ENCODE measurements at regions not wholly inside any gene's neighbourhood (a gene's known extent, or its start where the extent isn't known, plus 50 kb on each side); places are given as distances from the start of the nearest gene placed in this dataset.
A peak's percentile ranks its signal among the peaks of the same experiment; 100 is the strongest.
"Not testable (repeated sequence)": the region's sequence is repeated elsewhere in the genome, so short reads cannot be mapped to it uniquely, and the experiment has no call there.

DNA sequence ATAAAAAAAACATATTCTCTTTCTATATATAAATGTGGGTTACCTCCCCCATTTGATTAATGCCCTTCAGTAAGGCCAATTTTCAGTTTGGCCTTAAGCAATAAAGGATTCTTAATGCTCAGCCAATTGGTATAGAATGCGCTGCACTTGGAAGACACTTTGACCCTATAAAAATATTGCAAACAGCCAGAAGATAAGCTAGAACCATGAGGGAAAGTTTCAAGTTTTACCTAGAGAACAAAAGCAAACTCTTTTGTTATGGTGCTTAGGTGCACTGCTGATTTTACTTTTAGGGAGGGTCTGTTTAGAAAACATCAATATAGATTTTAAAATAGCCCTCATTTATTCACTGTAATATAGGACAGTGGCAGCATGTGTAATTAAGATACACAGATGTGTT lies 251.6 kb upstream of the SLC16A7 start:
- DNase-seq = no peak

DNA sequence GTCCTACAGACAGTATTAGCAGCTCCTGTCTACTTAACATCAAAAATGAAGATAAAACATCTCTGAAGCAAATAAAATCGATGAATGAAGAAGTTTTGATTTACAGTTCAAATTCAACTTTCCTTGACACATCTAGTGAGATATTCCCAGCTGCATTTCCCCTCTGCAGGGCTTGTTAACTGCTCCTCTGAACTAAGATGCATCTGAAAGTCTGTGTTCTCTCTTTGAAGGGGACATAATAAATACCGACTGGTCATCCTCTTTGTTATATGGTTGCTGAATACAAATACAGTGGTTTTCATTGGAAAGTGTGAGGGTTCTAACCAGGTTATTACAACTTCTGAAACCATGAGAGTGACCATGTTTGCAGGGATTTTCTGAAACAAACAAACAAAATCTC lies 266.4 kb upstream of the SLC16A7 start:
- no peak for DNase-seq

DNA sequence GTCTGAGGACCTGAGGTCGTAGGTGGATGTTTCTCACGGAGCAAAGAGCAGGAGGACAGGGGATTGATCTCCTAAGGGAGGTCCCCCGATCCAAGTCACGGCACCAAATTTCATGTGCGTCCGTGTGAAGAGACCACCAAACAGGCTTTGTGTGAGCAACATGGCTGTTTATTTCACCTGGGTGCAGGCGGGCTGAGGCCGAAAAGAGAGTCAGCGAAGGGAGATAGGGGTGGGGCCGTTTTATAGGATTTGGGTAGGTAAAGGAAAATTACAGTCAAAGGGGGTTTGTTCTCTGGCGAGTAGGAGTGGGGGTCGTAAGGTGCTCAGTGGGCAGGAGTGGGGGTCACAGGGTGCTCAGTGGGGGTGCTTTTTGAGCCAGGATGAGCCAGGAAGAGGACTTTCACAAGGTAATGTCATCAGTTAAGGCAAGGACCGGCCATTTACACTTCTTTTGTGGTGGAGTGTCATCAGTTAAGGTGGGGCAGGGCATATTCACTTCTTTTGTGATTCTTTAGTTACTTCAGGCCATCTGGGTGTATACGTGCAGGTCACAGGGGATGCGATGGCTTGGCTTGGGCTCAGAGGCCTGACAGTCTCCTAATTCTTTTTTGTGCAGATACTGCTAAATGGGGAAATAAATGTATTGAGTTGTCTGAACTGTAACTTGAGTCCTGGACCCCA lies 267.3 kb upstream of the SLC16A7 start:
- not testable (repeated sequence) for DNase-seq

DNA sequence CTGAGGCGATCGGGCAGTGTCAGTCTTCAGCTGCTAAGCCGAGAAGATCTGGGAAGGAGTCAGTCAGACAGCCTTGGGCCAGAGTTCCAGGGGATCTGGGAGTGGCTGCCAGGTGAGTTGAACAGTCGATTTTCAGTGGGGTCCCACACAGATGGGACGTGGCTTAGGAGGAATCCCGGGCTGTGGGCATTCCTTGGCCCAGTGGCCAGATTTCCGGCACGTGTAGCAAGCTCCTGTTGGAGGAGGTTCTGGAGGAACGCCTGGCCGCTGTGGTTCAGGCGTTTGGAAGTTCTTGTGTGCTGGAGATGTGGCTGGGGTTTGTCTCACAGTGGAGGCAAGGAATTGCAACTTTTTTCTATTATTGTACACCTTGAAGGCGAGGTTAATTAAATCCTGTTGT lies 269.4 kb upstream of the SLC16A7 start:
- DNase-seq = not testable (repeated sequence)

DNA sequence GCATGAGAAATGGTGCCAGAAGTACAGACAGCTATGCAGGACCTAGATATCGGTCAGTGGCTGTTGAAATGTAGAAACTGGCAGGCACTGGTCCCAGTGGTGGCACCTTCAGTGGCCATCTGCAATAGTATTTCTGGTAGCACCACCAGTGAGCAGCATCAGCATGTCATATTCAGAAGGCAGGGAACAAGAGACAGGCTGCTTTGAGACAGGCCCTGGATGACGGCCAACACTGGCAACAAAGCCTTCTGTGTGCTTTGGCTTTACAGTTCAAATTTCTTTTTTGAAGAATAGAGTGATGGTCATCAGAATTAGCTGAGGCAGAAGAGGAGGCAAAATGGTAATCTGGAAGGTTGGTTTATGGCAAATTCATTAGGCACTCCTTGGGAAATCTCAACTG lies 273.4 kb upstream of the SLC16A7 start:
- DNase-seq = peak in 12 of 14 donors; percentile 4 to 82 (median 69)

DNA sequence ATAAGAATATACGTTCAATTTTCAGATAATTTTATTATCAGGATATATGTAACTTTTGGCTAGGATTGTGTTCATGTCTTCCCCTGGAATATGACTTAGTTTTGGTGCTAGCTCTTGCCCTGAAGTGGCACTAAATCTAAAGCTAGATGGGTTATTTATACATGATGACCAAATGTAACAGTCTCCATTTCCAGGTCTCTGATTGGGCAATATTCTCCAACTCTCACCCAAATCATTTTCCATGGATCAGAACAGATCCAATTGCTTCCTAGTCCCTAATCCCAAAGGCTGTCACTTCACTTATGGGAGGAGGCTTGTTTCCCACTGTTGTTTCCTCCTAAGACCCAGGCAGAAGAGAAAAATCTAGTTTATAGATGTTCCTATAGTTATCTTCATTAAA lies 274.6 kb upstream of the SLC16A7 start:
- no peak for DNase-seq

DNA sequence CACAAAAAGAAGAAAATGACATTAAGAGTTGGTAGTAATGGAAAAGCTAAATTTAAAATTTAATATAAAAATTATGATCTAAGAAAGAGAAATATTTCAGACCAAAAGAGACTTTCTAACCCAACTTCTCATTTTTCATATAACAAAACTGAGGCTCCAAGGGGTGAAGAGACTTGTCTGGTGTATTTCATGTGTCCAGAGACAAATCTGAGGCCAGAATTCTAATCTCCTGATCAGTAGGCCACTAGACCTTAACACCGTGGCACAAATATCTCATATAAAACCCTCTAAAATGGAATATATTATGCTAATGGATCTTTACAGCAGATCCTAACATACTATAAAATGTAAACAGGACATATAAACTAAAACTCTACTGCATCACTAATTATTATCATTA lies 275.7 kb upstream of the SLC16A7 start:
- DNase-seq = no peak

DNA sequence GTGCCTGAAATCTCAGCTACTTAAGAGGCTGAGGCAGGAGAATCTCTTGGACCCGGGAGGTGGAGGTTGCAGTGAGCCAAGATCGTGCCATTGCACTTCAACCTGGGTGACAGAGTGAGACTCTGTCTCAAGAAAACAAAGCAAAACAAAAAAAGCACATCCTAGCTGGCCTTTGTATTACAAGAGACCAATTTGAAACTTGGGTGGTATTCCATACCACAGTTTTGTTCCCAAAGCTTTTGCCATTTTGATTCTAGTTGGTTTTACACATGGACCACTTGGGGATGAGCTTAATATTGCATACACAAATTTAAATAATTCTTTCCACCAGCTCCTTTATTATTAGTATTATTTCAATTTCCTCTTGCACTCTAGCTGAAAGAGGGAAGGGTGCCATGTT lies 276.9 kb upstream of the SLC16A7 start:
- DNase-seq = no peak

DNA sequence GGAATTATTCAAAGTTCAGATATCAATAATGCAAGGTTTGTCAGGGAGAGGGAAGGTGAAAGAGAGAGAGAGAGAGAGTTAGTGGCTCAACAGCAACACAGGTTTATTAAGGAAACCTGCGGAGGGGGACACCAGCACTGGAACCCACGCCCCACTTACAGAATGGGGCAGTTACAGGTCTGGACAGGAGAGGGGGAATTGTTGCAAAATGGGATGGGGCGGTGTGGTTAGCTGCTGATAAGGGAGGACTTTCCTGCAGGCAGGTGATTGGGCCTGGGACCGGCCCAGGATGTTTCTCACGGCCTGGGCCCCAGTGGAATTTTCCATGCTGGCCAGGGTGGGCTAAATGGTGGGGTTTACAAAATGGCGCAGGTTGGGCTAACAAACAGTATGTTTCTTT lies 278.2 kb upstream of the SLC16A7 start:
- DNase-seq = no peak

DNA sequence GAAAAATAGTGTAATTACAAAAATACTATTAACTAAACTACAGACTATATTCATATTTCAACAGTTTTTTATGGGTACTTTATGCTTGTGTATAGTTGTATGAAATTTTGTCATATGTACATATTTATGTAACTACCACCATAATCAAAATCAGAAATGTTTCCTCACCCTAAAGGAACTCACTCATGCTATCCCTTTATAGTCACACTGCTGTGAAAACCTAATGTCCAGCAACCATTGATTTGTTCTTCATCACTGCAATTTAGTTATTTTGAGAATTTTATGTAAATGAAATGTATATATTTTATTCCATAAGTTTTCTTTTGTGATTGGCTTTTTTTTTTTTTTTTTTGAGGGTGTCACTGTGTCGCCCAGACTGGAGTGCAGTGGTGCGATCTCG lies 278.9 kb upstream of the SLC16A7 start:
- DNase-seq = no peak

DNA sequence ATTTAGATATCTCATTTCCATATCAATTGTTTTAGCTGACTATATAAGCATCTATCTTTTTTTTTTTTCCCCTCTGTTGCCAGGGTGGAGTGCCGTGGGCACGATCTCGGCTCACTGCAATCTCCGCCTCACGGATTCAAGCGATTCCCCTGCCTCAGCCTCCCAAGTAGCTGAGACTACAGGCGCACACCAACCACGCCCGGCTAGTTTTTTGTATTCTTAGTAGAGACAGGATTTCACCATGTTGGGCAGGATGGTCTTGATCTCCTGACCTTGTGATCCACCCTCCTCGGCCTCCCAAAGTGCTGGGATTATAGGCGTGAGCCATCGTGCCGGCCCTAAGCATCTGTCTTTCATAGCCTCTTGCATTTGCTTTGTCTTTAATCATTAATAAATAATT lies 279.5 kb upstream of the SLC16A7 start:
- not testable (repeated sequence) for DNase-seq

DNA sequence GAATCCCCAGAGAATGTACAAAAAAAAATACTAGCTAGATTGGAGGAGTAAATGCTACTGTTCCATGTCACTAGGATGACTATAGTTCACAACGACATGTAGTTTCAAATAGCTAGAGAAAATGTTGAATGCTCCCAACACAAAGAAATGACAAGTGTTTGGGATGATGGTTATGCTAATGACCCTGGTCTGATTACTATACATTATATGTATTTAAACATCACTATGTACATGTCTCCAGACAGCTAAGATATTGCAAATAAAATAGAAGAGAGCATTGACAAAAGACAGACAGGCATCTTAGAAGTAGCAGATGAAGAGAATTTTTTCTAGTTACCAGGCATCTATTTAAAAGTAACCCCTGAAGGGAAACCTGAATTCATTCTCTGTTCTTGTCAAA lies 281.6 kb upstream of the SLC16A7 start:
- DNase-seq = no peak

DNA sequence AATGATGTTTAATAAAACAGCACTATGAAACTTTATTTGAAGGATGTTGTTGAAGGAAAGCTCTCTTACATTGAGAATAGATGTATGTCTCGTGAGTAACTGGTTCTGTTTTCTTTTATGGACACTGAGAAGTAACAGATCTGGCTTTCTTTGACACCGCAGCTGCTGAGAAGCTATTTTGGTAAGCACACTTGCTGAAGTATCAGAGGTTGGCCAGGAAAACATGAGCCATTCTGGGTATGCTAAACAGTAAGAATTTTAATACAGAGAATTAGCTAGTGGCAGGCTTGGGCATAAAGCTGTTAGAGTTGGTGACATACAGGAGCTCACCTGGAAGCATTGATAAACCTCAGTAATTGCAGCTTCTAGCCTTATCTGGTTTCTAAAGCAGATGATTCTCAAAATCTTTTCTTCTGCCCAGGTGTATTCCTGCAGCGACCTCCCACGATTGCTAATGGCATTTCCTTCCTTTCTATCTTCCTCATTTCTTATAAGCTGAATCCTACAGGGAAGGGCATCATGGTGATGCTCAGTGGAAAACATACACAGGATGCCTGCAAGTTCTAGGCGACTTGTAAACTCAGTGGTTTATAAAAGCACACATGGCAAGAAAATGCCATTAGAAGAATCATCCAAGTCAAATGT lies 291.6 kb upstream of the SLC16A7 start:
- DNase-seq = no peak

DNA sequence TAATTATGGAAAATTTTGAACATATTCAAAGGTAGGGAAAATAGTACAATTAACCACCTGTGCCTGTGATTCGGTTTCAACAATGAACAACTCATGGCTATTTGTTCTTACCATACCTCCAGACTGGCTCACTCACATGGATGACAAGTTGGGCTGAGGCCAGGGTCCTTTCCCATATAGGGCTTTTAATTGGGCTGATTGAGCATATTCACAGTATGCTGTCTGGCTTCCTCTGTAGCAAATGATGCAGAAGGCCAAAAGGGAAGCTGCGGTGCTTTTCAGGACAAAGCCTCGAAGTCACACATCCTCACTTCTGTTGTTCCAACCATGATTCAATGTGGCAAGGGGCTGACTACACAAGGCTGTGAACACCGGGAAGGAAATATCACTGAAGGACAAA lies 297.5 kb upstream of the SLC16A7 start:
- DNase-seq = no peak

DNA sequence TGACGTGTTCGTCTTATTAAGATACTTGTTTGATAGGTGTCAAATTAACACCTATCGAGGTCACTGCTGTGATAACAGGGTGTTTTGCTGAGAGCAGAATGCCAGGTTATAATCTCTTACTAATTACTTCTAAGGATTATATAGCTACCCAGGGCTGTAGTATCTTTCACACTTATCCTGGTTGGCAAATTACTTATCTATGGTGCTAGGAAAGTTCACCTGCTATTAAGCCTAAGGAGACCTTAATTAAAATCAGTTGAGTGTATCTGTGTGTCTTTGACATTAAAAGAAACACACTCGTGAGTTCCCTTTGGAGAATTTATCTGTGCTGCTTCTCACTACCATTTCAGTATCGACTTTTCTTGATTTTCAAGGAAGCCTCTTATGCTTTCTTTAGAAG lies 301.6 kb upstream of the SLC16A7 start:
- no peak for DNase-seq

DNA sequence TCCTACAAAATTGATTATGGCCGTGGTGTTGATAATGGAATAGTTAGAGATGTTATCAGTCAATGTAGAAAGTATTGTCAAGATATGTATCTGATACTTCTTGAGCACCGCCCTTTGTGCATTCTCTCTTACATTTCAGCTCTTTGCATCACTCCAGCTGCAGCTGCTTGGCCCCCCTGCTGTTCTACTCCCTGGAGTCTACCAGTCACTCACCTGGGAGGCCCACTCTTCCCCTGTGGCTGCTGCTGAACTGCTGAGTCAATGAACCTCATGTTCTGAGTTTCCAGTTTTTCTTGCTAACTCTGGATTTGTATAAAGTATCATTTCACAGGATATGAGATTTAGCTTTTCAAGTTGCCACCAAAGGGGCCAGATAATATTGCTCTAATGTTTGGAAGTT lies 312.8 kb upstream of the SLC16A7 start:
- DNase-seq = no peak

DNA sequence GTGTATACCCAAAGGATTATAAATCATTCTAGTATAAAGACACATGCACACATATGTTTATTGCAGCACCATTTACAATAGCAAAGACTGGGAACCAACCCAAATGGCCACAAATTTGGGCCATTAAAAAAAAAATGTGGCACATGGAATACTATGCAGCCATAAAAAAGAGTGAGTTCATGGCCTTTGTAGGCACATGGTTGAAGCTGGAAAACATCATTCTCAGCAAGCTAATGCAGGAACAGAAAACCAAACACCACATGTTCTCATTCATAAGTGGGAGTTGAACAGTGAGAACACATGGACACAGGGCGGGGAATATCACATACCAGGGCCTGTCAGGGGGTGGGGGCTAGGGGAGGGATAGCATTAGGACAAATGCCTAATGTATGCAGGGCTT lies 322.3 kb upstream of the SLC16A7 start:
- not testable (repeated sequence) for DNase-seq

DNA sequence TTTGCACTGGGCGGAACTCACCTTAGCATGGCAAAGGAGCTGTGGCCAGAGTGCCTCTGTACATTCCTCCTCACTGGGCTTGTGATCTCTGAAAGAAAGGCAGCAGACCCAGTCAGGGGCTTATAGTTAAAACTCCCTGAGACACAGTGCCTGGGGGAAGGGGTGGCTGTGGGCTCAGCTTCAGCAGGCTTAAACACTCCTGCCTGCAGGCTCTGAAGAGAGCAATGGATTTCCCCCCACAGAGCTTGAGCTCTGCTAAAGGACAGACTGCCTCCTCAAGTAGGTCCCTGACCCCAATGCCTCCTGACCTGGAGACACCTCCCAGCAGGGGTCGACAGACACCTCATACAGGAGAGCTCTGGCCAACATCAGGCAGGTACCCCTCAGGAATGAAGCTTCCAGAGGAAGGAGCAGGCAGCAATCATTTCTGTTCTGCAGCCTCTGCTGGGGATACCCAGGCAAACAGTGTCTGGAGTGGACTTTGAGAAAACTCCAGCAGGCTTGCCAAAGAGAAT lies 327.5 kb upstream of the SLC16A7 start:
- no peak for DNase-seq

DNA sequence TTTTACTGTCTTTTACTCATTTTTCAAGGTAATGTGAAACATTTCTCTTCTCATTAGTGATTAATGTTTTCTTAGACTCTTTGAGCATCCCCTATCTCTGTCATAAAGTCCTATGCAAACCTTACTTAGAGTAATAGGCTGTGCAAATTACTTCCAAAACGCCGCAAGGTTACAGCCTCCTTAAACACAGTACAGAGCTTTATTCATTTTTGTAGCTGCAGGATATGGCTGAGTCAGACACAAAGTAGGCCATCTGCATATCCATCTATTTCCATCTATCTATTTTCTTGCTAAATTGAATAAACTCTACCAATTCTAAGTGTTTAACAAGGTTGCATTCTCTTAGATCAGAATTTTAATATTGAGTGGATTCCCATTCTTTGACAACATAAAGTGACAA lies 335.6 kb upstream of the SLC16A7 start:
- DNase-seq = no peak

DNA sequence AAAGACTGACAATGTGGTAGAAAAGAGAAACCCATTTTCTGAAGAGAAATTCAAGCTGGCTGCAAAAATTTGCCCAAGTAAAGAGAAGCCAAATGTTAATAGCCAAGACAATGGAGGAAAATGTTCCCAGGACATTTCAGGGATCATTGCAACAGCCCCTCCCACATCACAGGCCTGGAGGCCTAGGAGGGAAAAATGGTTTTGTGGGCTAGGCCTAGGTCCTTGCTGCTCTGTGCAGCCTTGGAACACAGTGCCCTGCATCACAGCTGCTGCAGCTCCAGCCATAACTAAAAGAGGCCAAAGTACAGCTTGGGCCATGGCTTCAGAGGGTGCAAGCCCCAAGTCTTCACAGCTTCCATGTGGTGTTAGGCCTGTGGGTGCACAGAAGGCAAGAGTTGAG lies 332.4 kb upstream of the LRIG3 start:
- DNase-seq = no peak

DNA sequence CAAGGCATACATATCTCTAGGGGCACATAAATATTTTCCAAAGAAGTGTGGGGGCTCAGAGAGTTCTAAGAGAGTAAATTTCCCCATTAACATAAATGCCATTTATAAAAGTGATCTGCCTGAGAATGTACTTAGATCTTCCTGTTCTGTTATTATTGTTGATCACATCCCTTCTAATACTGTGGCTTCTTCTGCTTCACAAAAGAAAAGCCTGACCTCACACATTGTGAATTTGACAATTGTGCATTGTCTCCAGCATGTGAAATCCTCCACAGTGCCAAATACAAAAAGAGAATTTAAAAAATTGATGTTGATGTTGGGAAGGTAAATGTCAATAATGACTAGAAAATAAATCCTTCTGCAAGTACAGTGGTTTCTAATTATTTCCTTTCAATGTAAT lies 330.5 kb upstream of the LRIG3 start:
- no peak for DNase-seq

DNA sequence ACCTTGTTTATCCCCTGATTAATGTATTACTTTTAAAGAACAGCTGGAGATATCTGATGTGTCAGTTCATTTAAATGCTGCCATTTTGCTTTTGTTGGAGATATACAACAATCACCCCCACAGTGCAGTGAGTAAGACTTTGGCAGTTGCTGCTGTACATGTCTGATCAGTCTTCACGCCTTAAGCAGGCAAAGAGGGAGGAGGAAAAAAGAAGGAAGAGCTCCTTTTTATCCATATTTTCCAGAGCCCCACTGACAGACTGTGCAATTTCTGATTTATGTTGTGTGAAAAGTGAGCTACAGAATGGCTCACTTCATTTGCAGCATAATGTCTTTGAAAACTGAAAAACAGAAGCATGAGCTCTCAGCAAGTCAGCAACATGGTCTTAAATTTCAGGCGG lies 319.7 kb upstream of the LRIG3 start:
- no peak for DNase-seq

DNA sequence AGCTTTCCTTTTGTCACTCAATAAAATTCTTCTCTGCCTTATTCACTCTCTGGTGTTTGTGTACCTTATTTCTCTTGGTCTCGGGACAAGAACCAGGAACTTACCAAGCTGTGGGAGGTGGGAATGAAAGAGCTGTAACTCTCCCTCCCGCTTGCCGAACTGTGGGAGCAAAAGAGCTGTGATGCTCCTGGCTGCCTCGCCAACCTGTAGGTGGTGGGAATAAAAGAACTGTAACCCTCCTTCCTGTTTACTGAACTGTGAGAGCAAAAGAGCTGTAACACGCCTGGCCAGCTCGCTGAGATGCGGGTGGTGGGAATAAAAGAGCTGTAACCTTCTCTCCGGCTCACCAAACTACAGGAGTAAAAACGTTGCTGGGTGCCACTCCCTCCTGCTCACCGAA lies 314.1 kb upstream of the LRIG3 start:
- no peak for DNase-seq

DNA sequence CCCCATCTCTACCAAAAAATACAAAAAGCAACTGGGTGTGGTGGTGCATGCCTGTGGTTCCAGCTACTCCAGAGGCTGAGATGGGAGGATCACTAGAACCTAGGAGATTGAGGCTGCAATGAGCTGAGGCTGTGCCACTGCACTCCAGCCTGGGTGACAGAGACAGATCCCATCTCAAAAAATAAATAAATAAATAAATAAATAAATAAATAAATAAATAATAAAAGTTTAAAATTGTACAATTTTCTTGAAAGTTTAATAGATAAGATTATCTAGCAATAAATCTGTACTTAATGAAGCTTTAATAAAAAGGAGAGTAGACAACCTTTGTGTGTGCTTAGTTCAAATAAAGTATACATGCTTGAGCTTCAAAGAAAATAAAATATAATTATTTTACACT lies 310.0 kb upstream of the LRIG3 start:
- no peak for DNase-seq

DNA sequence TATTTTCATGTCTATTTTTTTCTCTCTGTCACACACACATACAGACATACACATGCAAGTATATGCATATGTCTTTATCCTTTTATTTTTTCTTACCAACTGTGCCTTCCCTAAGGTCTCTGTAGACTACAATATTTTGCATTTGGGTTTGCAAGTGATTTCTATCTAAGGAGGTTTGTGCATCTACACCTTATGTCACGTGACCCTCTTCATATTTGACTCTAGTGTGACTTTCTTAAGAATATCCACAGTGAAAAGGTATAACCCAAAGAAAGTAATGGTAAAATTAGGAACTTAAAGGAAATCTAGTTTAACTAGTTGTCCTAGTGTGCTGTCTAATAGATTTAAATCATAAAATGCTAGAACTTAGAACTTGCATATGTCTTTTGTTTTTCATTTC lies 298.8 kb upstream of the LRIG3 start:
- DNase-seq = no peak

Measured in C1 segment of cervical spinal cord (tissue), 14 donors.